ENCODE measurements at regions not wholly inside any gene's neighbourhood (a gene's known extent, or its start where the extent isn't known, plus 50 kb on each side); places are given as distances from the start of the nearest gene placed in this dataset.
"Not testable (repeated sequence)": the region's sequence is repeated elsewhere in the genome, so short reads cannot be mapped to it uniquely, and the experiment has no call there.

- Histone ChIP-seq H3K9me2 (replicated peaks; ENCODE audit: low read depth, low read length) (no peaks in the 10 kb centered on the region), H3K4me1 (ENCODE audit: insufficient read depth, low read length, poor library complexity, severe bottlenecking) (no peaks in the 10 kb centered on the region), H3K36me3 (ENCODE audit: insufficient read depth, low read length) (no peaks in the 10 kb centered on the region), H3K9ac (ENCODE audit: low read depth, low read length, poor library complexity, severe bottlenecking) (no peak overlapping the region), H3K4me3 (ENCODE audit: low read length, poor library complexity, severe bottlenecking) (no peak overlapping the region), H3K79me2 (ENCODE audit: insufficient read depth, low read length) (no peaks in the 10 kb centered on the region), H3K4me2 (ENCODE audit: low read depth, low read length, poor library complexity, severe bottlenecking) (no peak overlapping the region), H4K20me1 (ENCODE audit: insufficient read depth, low read length, poor library complexity, severe bottlenecking) (no peaks in the 10 kb centered on the region), H3K27me3 (ENCODE audit: insufficient read depth, low read length, poor library complexity, severe bottlenecking) (no peaks in the 10 kb centered on the region), H2AFZ (ENCODE audit: low read length) (no peak overlapping the region), H3K9me3 (ENCODE audit: insufficient read depth, low read depth, low read length) (no peaks in the 10 kb centered on the region), H3F3A (ENCODE audit: low read depth) (no peaks in the 10 kb centered on the region)
- TF ChIP-seq EZH2phosphoT487 (IDR thresholded peaks at IDR 0.05; ENCODE audit: borderline replicate concordance), result no peak
- TF ChIP-seq, protein P1, sequence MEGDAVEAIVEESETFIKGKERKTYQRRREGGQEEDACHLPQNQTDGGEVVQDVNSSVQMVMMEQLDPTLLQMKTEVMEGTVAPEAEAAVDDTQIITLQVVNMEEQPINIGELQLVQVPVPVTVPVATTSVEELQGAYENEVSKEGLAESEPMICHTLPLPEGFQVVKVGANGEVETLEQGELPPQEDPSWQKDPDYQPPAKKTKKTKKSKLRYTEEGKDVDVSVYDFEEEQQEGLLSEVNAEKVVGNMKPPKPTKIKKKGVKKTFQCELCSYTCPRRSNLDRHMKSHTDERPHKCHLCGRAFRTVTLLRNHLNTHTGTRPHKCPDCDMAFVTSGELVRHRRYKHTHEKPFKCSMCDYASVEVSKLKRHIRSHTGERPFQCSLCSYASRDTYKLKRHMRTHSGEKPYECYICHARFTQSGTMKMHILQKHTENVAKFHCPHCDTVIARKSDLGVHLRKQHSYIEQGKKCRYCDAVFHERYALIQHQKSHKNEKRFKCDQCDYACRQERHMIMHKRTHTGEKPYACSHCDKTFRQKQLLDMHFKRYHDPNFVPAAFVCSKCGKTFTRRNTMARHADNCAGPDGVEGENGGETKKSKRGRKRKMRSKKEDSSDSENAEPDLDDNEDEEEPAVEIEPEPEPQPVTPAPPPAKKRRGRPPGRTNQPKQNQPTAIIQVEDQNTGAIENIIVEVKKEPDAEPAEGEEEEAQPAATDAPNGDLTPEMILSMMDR (conservative IDR thresholded peaks at IDR 0.05; ENCODE audit: low read length), result no peak
Measured at GRCh38 chr20:48492015-48492714, 335.6 kb downstream of the PREX1 start.

DNA sequence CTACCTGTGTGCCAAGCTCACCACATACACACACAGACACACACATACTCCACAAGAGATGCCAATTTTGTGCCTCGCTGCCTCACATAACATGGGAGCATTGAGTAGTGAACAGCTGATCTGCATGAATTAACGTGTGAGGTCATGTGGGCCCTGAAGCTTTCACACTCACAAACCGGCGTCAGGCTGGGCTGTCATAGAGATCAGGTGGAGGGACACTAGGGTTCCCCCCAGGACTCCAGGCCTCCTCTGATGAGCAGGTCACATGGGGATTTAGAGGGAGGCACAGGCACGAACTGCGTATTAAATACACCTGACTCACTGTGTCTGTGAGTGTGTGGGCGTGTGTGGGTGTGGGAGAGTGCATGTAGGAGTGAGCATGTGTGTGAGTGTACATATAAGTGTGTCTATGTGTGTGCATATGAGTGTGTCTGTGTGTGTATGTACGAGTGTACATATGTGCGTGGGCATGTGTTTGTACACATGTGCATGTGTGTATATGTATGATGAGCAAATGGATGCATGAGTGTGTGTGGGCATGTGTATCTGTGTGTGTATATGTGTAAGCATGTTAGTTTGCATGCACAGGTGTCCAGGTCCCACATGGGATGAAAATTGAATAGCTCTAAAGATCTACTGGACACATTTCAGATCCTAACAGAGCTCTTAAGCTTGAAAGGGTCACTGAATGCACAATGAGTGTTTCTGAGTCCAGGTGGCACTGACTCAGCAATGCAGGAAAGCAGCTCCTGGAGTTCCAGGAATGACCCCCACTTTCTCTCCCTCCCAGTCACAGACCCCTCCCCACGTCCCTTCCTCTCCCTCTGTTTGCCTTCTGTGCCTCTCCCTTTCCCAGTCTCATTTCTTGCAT lies 336.6 kb downstream of the PREX1 start:
- TF ChIP-seq, protein P1 (conservative IDR thresholded peaks at IDR 0.05; ENCODE audit: low read length), result no peak
- TF ChIP-seq EZH2phosphoT487 (IDR thresholded peaks at IDR 0.05; ENCODE audit: borderline replicate concordance), result no peak
- no peak overlapping the region for H3K9ac ChIP-seq (ENCODE audit: low read depth, low read length, poor library complexity, severe bottlenecking)
- no peak overlapping the region for H2AFZ ChIP-seq (ENCODE audit: low read length)
- H3K9me3 ChIP-seq (ENCODE audit: insufficient read depth, low read depth, low read length), result no peaks in the 10 kb centered on the region
- H3K9me2 ChIP-seq (replicated peaks; ENCODE audit: low read depth, low read length), result no peaks in the 10 kb centered on the region
- H4K20me1 ChIP-seq (ENCODE audit: insufficient read depth, low read length, poor library complexity, severe bottlenecking), result no peaks in the 10 kb centered on the region
- no peaks in the 10 kb centered on the region for H3K36me3 ChIP-seq (ENCODE audit: insufficient read depth, low read length)
- no peak overlapping the region for H3K4me2 ChIP-seq (ENCODE audit: low read depth, low read length, poor library complexity, severe bottlenecking)
- no peaks in the 10 kb centered on the region for H3K79me2 ChIP-seq (ENCODE audit: insufficient read depth, low read length)
- H3K4me3 ChIP-seq (ENCODE audit: low read length, poor library complexity, severe bottlenecking), result no peak overlapping the region
- no peaks in the 10 kb centered on the region for H3K4me1 ChIP-seq (ENCODE audit: insufficient read depth, low read length, poor library complexity, severe bottlenecking)
- no peaks in the 10 kb centered on the region for H3F3A ChIP-seq (ENCODE audit: low read depth)
- H3K27me3 ChIP-seq (ENCODE audit: insufficient read depth, low read length, poor library complexity, severe bottlenecking), result no peaks in the 10 kb centered on the region

- not testable (repeated sequence) for H3K79me2 ChIP-seq (ENCODE audit: insufficient read depth, low read length); H4K20me1 ChIP-seq (ENCODE audit: insufficient read depth, low read length, poor library complexity, severe bottlenecking); H3K4me1 ChIP-seq (ENCODE audit: insufficient read depth, low read length, poor library complexity, severe bottlenecking); H3K36me3 ChIP-seq (ENCODE audit: insufficient read depth, low read length); H3K4me3 ChIP-seq (ENCODE audit: low read length, poor library complexity, severe bottlenecking); H3K9me2 ChIP-seq (replicated peaks; ENCODE audit: low read depth, low read length); H3K27me3 ChIP-seq (ENCODE audit: insufficient read depth, low read length, poor library complexity, severe bottlenecking); H3K9me3 ChIP-seq (ENCODE audit: insufficient read depth, low read depth, low read length); H3F3A ChIP-seq (ENCODE audit: low read depth); H3K9ac ChIP-seq (ENCODE audit: low read depth, low read length, poor library complexity, severe bottlenecking); H2AFZ ChIP-seq (ENCODE audit: low read length); H3K4me2 ChIP-seq (ENCODE audit: low read depth, low read length, poor library complexity, severe bottlenecking)
Measured at GRCh38 chr20:48490341-48490740, 337.5 kb downstream of the PREX1 start.
